ENCODE measurements at regions not wholly inside any gene's neighbourhood (a gene's known extent, or its start where the extent isn't known, plus 50 kb on each side); places are given as distances from the start of the nearest gene placed in this dataset.
A peak's percentile ranks its signal among the peaks of the same experiment; 100 is the strongest.

DNA sequence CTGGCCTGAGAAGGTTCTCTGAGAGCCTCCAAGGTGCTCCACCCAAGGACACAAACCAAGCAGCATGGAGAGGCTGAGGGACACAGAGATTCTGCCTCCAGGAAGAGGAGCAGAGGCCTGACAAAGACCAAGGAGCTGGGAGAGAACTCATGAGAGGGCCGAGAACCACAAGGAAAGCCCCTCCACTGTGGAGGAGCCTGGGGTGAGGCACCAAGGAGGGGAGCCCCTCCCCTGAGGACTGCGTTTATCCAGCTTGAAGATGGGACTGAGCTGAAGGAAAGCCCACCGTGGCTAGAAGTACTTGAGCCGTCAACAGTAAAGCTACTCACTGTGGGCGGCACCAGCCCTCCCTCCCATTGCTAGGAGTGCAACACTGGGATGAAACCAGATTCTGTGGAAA lies 63.1 kb upstream of the MEF2A start:
- no peaks in the 10 kb centered on the region for H3K27me3 ChIP-seq (ENCODE audit: insufficient read depth, low read length, poor library complexity, severe bottlenecking)
- no peak for TF ChIP-seq EZH2phosphoT487 (IDR thresholded peaks at IDR 0.05; ENCODE audit: borderline replicate concordance)
- TF ChIP-seq, protein P1, sequence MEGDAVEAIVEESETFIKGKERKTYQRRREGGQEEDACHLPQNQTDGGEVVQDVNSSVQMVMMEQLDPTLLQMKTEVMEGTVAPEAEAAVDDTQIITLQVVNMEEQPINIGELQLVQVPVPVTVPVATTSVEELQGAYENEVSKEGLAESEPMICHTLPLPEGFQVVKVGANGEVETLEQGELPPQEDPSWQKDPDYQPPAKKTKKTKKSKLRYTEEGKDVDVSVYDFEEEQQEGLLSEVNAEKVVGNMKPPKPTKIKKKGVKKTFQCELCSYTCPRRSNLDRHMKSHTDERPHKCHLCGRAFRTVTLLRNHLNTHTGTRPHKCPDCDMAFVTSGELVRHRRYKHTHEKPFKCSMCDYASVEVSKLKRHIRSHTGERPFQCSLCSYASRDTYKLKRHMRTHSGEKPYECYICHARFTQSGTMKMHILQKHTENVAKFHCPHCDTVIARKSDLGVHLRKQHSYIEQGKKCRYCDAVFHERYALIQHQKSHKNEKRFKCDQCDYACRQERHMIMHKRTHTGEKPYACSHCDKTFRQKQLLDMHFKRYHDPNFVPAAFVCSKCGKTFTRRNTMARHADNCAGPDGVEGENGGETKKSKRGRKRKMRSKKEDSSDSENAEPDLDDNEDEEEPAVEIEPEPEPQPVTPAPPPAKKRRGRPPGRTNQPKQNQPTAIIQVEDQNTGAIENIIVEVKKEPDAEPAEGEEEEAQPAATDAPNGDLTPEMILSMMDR (conservative IDR thresholded peaks at IDR 0.05; ENCODE audit: low read length): no peak
- no peaks in the 10 kb centered on the region for H3F3A ChIP-seq (ENCODE audit: low read depth)
- no peak overlapping the region; the same call in 1 of the 2 replicates for H2AFZ ChIP-seq (ENCODE audit: low read length)
- H3K4me3 ChIP-seq (ENCODE audit: low read length, poor library complexity, severe bottlenecking): no peak overlapping the region
- H3K36me3 ChIP-seq (ENCODE audit: insufficient read depth, low read length): no peaks in the 10 kb centered on the region
- H3K9me3 ChIP-seq (ENCODE audit: insufficient read depth, low read depth, low read length): no peaks in the 10 kb centered on the region
- no peaks in the 10 kb centered on the region for H4K20me1 ChIP-seq (ENCODE audit: insufficient read depth, low read length, poor library complexity, severe bottlenecking)
- no peak overlapping the region for H3K9ac ChIP-seq (ENCODE audit: low read depth, low read length, poor library complexity, severe bottlenecking)
- H3K9me2 ChIP-seq (replicated peaks; ENCODE audit: low read depth, low read length): no peaks in the 10 kb centered on the region
- H3K4me2 ChIP-seq (ENCODE audit: low read depth, low read length, poor library complexity, severe bottlenecking): no peak overlapping the region
- no peaks in the 10 kb centered on the region for H3K79me2 ChIP-seq (ENCODE audit: insufficient read depth, low read length)
- H3K4me1 ChIP-seq (ENCODE audit: insufficient read depth, low read length, poor library complexity, severe bottlenecking): peaks cover 31% of the 10 kb centered on the region

DNA sequence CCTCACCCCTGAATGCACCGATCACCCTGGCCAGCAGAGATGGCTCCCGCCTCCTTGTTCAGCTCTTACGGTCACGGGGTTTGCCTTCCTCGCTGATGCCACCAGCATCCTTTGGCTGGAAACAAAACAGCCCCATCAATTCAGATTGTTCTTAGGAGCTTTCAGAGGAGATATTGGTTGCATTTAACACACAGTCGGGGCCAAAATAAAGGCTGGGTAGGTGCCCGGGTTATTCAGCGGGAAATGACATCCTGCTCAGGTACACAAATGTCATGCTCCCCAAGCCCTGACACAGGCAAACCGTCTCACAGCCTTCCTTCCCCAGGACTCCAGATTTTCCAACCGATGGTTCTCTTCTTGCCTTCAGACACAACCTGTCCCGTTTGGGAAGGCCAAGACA lies 62.4 kb upstream of the MEF2A start:
- TF ChIP-seq EZH2phosphoT487 (IDR thresholded peaks at IDR 0.05; ENCODE audit: borderline replicate concordance): no peak
- TF ChIP-seq, protein P1 (conservative IDR thresholded peaks at IDR 0.05; ENCODE audit: low read length): no peak
- Histone ChIP-seq H3K4me2 (ENCODE audit: low read depth, low read length, poor library complexity, severe bottlenecking) (peak overlapping the region; percentile 21), H3K27me3 (ENCODE audit: insufficient read depth, low read length, poor library complexity, severe bottlenecking) (no peaks in the 10 kb centered on the region), H3K9me3 (ENCODE audit: insufficient read depth, low read depth, low read length) (no peaks in the 10 kb centered on the region), H4K20me1 (ENCODE audit: insufficient read depth, low read length, poor library complexity, severe bottlenecking) (no peaks in the 10 kb centered on the region), H3F3A (ENCODE audit: low read depth) (no peaks in the 10 kb centered on the region), H3K4me1 (ENCODE audit: insufficient read depth, low read length, poor library complexity, severe bottlenecking) (peaks cover 38% of the 10 kb centered on the region), H2AFZ (ENCODE audit: low read length) (no peak overlapping the region), H3K36me3 (ENCODE audit: insufficient read depth, low read length) (no peaks in the 10 kb centered on the region), H3K4me3 (ENCODE audit: low read length, poor library complexity, severe bottlenecking) (no peak overlapping the region), H3K79me2 (ENCODE audit: insufficient read depth, low read length) (no peaks in the 10 kb centered on the region), H3K9ac (ENCODE audit: low read depth, low read length, poor library complexity, severe bottlenecking) (no peak overlapping the region), H3K9me2 (replicated peaks; ENCODE audit: low read depth, low read length) (no peaks in the 10 kb centered on the region)

DNA sequence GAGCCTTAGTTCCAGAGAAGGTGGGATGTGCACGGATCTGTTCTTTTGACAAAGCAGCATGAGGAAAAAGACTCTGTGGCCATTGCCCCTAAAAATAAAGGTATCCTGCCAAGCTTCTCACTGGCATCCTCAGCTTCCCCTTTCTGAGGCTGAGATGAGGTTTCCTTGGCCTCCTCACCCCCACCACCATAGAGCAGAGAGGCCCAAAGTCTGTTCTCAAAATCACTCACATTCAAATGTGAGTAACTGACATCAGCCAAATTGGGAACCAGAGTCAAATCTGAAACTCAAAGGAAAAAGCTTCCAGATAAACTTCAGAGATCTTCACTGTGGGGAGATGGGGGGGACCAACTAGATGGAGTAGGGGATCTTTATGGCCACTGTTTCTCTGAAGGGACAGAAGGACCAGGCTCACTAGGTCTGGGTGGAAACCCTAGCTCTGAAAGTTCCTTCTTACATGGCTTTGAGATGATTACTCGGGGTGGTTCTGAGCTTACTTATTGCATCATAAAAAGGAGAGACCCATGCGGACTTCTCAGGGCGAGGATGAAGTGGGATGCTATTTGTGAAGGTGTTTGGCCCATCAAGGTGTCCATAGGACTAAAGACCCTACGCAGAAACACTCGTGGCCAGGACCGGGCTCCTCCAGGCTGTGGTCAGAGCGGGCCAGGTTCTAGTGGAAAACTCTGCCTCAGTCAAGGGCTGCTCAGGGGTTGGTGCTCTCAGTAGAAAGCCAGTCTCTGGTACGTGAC lies 61.5 kb upstream of the MEF2A start:
- no peak overlapping the region for H3K4me3 ChIP-seq (ENCODE audit: low read length, poor library complexity, severe bottlenecking)

More for the DNA sequence above, 61.5 kb upstream of the MEF2A start:
- Histone ChIP-seq H3K36me3 (ENCODE audit: insufficient read depth, low read length) (no peaks in the 10 kb centered on the region), H3K27me3 (ENCODE audit: insufficient read depth, low read length, poor library complexity, severe bottlenecking) (no peaks in the 10 kb centered on the region), H3K4me1 (ENCODE audit: insufficient read depth, low read length, poor library complexity, severe bottlenecking) (peaks cover 47% of the 10 kb centered on the region), H3F3A (ENCODE audit: low read depth) (no peaks in the 10 kb centered on the region), H3K9me3 (ENCODE audit: insufficient read depth, low read depth, low read length) (no peaks in the 10 kb centered on the region), H3K9me2 (replicated peaks; ENCODE audit: low read depth, low read length) (no peaks in the 10 kb centered on the region), H3K4me2 (ENCODE audit: low read depth, low read length, poor library complexity, severe bottlenecking) (peak overlapping the region; percentile 21), H3K9ac (ENCODE audit: low read depth, low read length, poor library complexity, severe bottlenecking) (no peak overlapping the region), H4K20me1 (ENCODE audit: insufficient read depth, low read length, poor library complexity, severe bottlenecking) (no peaks in the 10 kb centered on the region), H2AFZ (ENCODE audit: low read length) (peak overlapping the region; percentile 45), H3K79me2 (ENCODE audit: insufficient read depth, low read length) (no peaks in the 10 kb centered on the region)
- TF ChIP-seq, protein P1 (conservative IDR thresholded peaks at IDR 0.05; ENCODE audit: low read length): no peak
